ENCODE measurements at regions not wholly inside any gene's neighbourhood (a gene's known extent, or its start where the extent isn't known, plus 50 kb on each side); places are given as distances from the start of the nearest gene placed in this dataset.

DNA sequence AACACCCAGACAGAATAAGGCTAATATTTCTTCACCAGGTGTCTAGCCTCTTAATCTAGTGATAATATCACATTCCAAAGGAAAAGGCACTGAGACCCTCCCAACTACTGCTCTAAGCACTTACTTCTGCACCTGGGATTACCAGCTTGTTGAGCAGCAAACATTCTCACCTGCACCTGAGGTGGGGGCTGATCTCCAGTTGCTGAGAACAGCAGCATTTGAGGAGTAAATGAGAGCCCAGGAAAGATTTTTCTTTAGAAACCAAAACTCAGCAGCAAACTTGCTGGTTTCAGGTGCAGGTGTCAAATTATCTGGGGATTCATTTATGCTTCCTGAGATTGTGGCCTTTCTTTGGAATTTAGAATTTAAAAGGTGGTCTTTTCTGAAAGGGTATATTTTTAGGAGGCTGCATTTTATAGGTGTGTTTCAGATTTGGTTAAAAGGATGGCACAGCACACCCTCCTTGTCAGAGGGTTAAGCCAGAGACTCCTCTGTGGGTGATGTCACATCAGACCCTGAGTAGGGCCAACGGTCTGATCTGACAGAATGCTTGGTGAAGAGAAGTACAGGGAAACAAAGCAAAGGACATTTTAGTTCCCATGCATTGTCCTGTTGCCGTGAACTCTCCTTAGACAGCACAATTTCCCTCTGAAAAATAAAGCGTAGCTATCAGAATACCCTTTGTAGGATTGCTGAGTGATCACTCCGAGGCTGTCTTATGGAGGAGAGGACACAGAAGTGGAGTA, 411.0 kb upstream of the ATP11B start:
- no peak overlapping the region for H3K4me3 ChIP-seq (replicated peaks; ENCODE audit: low read depth, low read length)
- TF ChIP-seq, protein P1, sequence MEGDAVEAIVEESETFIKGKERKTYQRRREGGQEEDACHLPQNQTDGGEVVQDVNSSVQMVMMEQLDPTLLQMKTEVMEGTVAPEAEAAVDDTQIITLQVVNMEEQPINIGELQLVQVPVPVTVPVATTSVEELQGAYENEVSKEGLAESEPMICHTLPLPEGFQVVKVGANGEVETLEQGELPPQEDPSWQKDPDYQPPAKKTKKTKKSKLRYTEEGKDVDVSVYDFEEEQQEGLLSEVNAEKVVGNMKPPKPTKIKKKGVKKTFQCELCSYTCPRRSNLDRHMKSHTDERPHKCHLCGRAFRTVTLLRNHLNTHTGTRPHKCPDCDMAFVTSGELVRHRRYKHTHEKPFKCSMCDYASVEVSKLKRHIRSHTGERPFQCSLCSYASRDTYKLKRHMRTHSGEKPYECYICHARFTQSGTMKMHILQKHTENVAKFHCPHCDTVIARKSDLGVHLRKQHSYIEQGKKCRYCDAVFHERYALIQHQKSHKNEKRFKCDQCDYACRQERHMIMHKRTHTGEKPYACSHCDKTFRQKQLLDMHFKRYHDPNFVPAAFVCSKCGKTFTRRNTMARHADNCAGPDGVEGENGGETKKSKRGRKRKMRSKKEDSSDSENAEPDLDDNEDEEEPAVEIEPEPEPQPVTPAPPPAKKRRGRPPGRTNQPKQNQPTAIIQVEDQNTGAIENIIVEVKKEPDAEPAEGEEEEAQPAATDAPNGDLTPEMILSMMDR (IDR thresholded peaks at IDR 0.05; ENCODE audit: insufficient read depth, low read length, poor library complexity, severe bottlenecking) = no peak
- no peak for DNase-seq (ENCODE audit: extremely low read depth, insufficient read length)
- H3K36me3 ChIP-seq (ENCODE audit: control insufficient read depth, insufficient read depth, low read length) = no peaks in the 10 kb centered on the region
- H3K27me3 ChIP-seq (replicated peaks; ENCODE audit: control insufficient read depth, insufficient read depth, low read length) = no peaks in the 10 kb centered on the region

- H3K4me3 ChIP-seq (replicated peaks; ENCODE audit: low read depth, low read length) = no peak overlapping the region
- TF ChIP-seq, protein P1 (IDR thresholded peaks at IDR 0.05; ENCODE audit: insufficient read depth, low read length, poor library complexity, severe bottlenecking) = no peak
These were observed 409.1 kb upstream of the ATP11B start for GRCh38 chr3:182384221-182384620.

GRCh38 chr3:182385356-182385755, 407.9 kb upstream of the ATP11B start:
- no peaks in the 10 kb centered on the region for H3K27me3 ChIP-seq (replicated peaks; ENCODE audit: control insufficient read depth, insufficient read depth, low read length)
- no peak for DNase-seq (ENCODE audit: extremely low read depth, insufficient read length)
- H3K4me3 ChIP-seq (replicated peaks; ENCODE audit: low read depth, low read length) = no peak overlapping the region
- TF ChIP-seq, protein P1 (IDR thresholded peaks at IDR 0.05; ENCODE audit: insufficient read depth, low read length, poor library complexity, severe bottlenecking) = no peak
- no peaks in the 10 kb centered on the region for H3K36me3 ChIP-seq (ENCODE audit: control insufficient read depth, insufficient read depth, low read length)

More at GRCh38 chr3:182384221-182384620, 409.1 kb upstream of the ATP11B start:
- Histone ChIP-seq H3K36me3 (ENCODE audit: control insufficient read depth, insufficient read depth, low read length) (no peaks in the 10 kb centered on the region), H3K27me3 (replicated peaks; ENCODE audit: control insufficient read depth, insufficient read depth, low read length) (no peaks in the 10 kb centered on the region)
- DNase-seq (ENCODE audit: extremely low read depth, insufficient read length) = no peak

DNA sequence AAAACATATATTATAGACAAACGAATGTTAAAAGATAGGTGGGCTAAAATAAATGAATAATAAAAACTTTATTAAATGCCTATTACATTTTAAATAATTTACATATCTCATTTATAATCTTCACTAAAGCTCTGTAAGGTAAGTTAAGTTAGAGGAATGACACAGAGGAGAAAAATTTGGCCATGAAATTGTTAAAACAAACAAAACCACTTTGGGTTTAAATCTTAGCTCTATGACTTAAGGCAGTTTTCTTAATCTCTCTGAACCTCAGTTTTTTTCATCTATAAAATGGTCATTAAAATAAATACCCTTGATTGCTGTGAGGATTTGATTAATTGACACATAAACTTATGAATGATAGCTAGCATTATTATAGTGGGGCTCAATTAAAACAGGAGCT, 404.8 kb upstream of the ATP11B start:
- no peaks in the 10 kb centered on the region for H3K36me3 ChIP-seq (ENCODE audit: control insufficient read depth, insufficient read depth, low read length)
- no peak overlapping the region for H3K4me3 ChIP-seq (replicated peaks; ENCODE audit: low read depth, low read length)
- no peak for DNase-seq (ENCODE audit: extremely low read depth, insufficient read length)
- no peaks in the 10 kb centered on the region for H3K27me3 ChIP-seq (replicated peaks; ENCODE audit: control insufficient read depth, insufficient read depth, low read length)
- TF ChIP-seq, protein P1 (IDR thresholded peaks at IDR 0.05; ENCODE audit: insufficient read depth, low read length, poor library complexity, severe bottlenecking) = no peak

GRCh38 chr3:182389071-182389815, 404.1 kb upstream of the ATP11B start:
- Histone ChIP-seq H3K27me3 (replicated peaks; ENCODE audit: control insufficient read depth, insufficient read depth, low read length) (no peaks in the 10 kb centered on the region), H3K4me3 (replicated peaks; ENCODE audit: low read depth, low read length) (no peak overlapping the region), H3K36me3 (ENCODE audit: control insufficient read depth, insufficient read depth, low read length) (no peaks in the 10 kb centered on the region)
- TF ChIP-seq, protein P1 (IDR thresholded peaks at IDR 0.05; ENCODE audit: insufficient read depth, low read length, poor library complexity, severe bottlenecking) = no peak
- DNase-seq (ENCODE audit: extremely low read depth, insufficient read length) = no peak
